Activated T-cell treated with anti-CD3 and anti-CD28 coated beads, Interleukin-2, amount 50 U/mL, for 24 hours (primary cell): ENCODE measurements at regions not wholly inside any gene's neighbourhood (a gene's known extent, or its start where the extent isn't known, plus 50 kb on each side); places are given as distances from the start of the nearest gene placed in this dataset.
A peak's percentile ranks its signal among the peaks of the same experiment; 100 is the strongest.
"Not testable (repeated sequence)": the region's sequence is repeated elsewhere in the genome, so short reads cannot be mapped to it uniquely, and the experiment has no call there.

Source experiments
- DNase-seq: peaks from one replicate; pipeline ENCODE4 v3.0.0-alpha.2; 2020
- H3K27ac Mint-ChIP-seq: 2 replicates; pipeline ENCODE4 v1.8.0; 2020; ENCODE audit warnings: mild to moderate bottlenecking, mixed read lengths
- H3K27me3 Mint-ChIP-seq: 2 replicates; pipeline ENCODE4 v1.8.0; 2020; ENCODE audit warnings: mixed read lengths
- H3K36me3 Mint-ChIP-seq: 2 replicates; pipeline ENCODE4 v1.8.0; 2020; ENCODE audit warnings: low read depth, mixed read lengths
- H3K4me1 Mint-ChIP-seq: 2 replicates; pipeline ENCODE4 v1.8.0; 2020; ENCODE audit warnings: low read depth, mixed read lengths
- H3K4me3 Mint-ChIP-seq: 2 replicates; pipeline ENCODE4 v1.8.0; 2020; ENCODE audit warnings: mild to moderate bottlenecking, moderate library complexity, mixed read lengths
- H3K9me3 Mint-ChIP-seq: 2 replicates; pipeline ENCODE4 v1.8.0; 2020; ENCODE audit warnings: mixed read lengths

- H3K9me3 Mint-ChIP-seq, H3K27ac Mint-ChIP-seq: not testable (repeated sequence)
Observed at GRCh38 chr19:34871911-34872310, 54.8 kb upstream of the ZNF30 start.

GRCh38 chr19:34867631-34868030, 59.1 kb upstream of the ZNF30 start:
- H3K27ac Mint-ChIP-seq: no peak overlapping the region
- DNase-seq: no peak
- no peak overlapping the region for H3K4me3 Mint-ChIP-seq
- no peaks in the 10 kb centered on the region for H3K27me3 Mint-ChIP-seq
- peaks cover 3% of the 10 kb centered on the region for H3K9me3 Mint-ChIP-seq
- H3K36me3 Mint-ChIP-seq: no peaks in the 10 kb centered on the region
- no peaks in the 10 kb centered on the region for H3K4me1 Mint-ChIP-seq

More at GRCh38 chr19:34871911-34872310, 54.8 kb upstream of the ZNF30 start:
- not testable (repeated sequence) for DNase-seq, H3K4me1 Mint-ChIP-seq, H3K4me3 Mint-ChIP-seq, H3K36me3 Mint-ChIP-seq, H3K27me3 Mint-ChIP-seq

GRCh38 chr19:34865225-34865624, 61.5 kb upstream of the ZNF30 start:
- not testable (repeated sequence) for H3K9me3 Mint-ChIP-seq

GRCh38 chr19:34859823-34860736, 66.6 kb upstream of the ZNF30 start:
- not testable (repeated sequence) for H3K36me3 Mint-ChIP-seq, H3K27me3 Mint-ChIP-seq, H3K9me3 Mint-ChIP-seq
- peak overlapping the region; percentile 81 for H3K27ac Mint-ChIP-seq
- peak; percentile 42 for DNase-seq
- H3K4me1 Mint-ChIP-seq: peaks cover 26% of the 10 kb centered on the region
- peak overlapping the region; percentile 82 for H3K4me3 Mint-ChIP-seq

More at GRCh38 chr19:34865225-34865624, 61.5 kb upstream of the ZNF30 start:
- not testable (repeated sequence) for H3K27ac Mint-ChIP-seq, H3K4me3 Mint-ChIP-seq, H3K4me1 Mint-ChIP-seq, H3K36me3 Mint-ChIP-seq, H3K27me3 Mint-ChIP-seq, DNase-seq

- not testable (repeated sequence) for H3K27me3 Mint-ChIP-seq, H3K9me3 Mint-ChIP-seq, H3K36me3 Mint-ChIP-seq, DNase-seq, H3K27ac Mint-ChIP-seq
- H3K4me1 Mint-ChIP-seq: peaks cover 26% of the 10 kb centered on the region
- H3K4me3 Mint-ChIP-seq: peak overlapping the region; percentile 82
Observed at GRCh38 chr19:34859325-34859724, 67.4 kb upstream of the ZNF30 start.

- Mint-ChIP-seq H3K4me1 (peaks cover 26% of the 10 kb centered on the region), H3K36me3 (peaks cover 3% of the 10 kb centered on the region), H3K9me3 (no peaks in the 10 kb centered on the region)
Observed at GRCh38 chr19:34856052-34856451, 70.7 kb upstream of the ZNF30 start.

GRCh38 chr19:34853369-34853768, 73.3 kb upstream of the ZNF30 start:
- no peak for DNase-seq
- Mint-ChIP-seq H3K36me3 (peaks cover 3% of the 10 kb centered on the region), H3K4me3 (no peak overlapping the region), H3K27me3 (no peaks in the 10 kb centered on the region), H3K9me3 (no peaks in the 10 kb centered on the region), H3K4me1 (peaks cover 11% of the 10 kb centered on the region), H3K27ac (no peak overlapping the region)

More at GRCh38 chr19:34856052-34856451, 70.7 kb upstream of the ZNF30 start:
- no peak overlapping the region for H3K4me3 Mint-ChIP-seq
- H3K27ac Mint-ChIP-seq: no peak overlapping the region
- no peaks in the 10 kb centered on the region for H3K27me3 Mint-ChIP-seq
- DNase-seq: no peak

- Mint-ChIP-seq H3K36me3 (peaks cover 3% of the 10 kb centered on the region), H3K9me3 (no peaks in the 10 kb centered on the region), H3K4me1 (peaks cover 5% of the 10 kb centered on the region), H3K27ac (no peak overlapping the region), H3K27me3 (no peaks in the 10 kb centered on the region), H3K4me3 (no peak overlapping the region)
- DNase-seq: no peak
Observed at GRCh38 chr19:34852669-34853068, 74.0 kb upstream of the ZNF30 start.

GRCh38 chr19:34851277-34851804, 75.4 kb upstream of the ZNF30 start:
- Mint-ChIP-seq H3K27ac (no peak overlapping the region), H3K4me3 (no peak overlapping the region), H3K27me3 (no peaks in the 10 kb centered on the region), H3K36me3 (no peaks in the 10 kb centered on the region), H3K4me1 (no peaks in the 10 kb centered on the region), H3K9me3 (no peaks in the 10 kb centered on the region)
- no peak for DNase-seq

GRCh38 chr19:34847393-34847792, 74.4 kb upstream of the ZNF599 start:
- no peaks in the 10 kb centered on the region for H3K9me3 Mint-ChIP-seq
- DNase-seq: no peak
- no peaks in the 10 kb centered on the region for H3K27me3 Mint-ChIP-seq
- H3K4me1 Mint-ChIP-seq: no peaks in the 10 kb centered on the region
- H3K4me3 Mint-ChIP-seq: no peak overlapping the region
- no peaks in the 10 kb centered on the region for H3K36me3 Mint-ChIP-seq
- no peak overlapping the region for H3K27ac Mint-ChIP-seq

GRCh38 chr19:34844277-34844676, 71.3 kb upstream of the ZNF599 start:
- no peaks in the 10 kb centered on the region for H3K36me3 Mint-ChIP-seq
- DNase-seq: no peak
- no peak overlapping the region for H3K27ac Mint-ChIP-seq
- H3K4me1 Mint-ChIP-seq: no peaks in the 10 kb centered on the region
- H3K4me3 Mint-ChIP-seq: no peak overlapping the region
- no peaks in the 10 kb centered on the region for H3K9me3 Mint-ChIP-seq
- H3K27me3 Mint-ChIP-seq: peaks cover 6% of the 10 kb centered on the region

- H3K27ac Mint-ChIP-seq: no peak overlapping the region
- no peak overlapping the region for H3K4me3 Mint-ChIP-seq
- DNase-seq: no peak
- H3K9me3 Mint-ChIP-seq: no peaks in the 10 kb centered on the region
- H3K27me3 Mint-ChIP-seq: peaks cover 29% of the 10 kb centered on the region
- H3K4me1 Mint-ChIP-seq: peaks cover 7% of the 10 kb centered on the region
- H3K36me3 Mint-ChIP-seq: no peaks in the 10 kb centered on the region
Observed at GRCh38 chr19:34841780-34842179, 68.8 kb upstream of the ZNF599 start.

- no peak overlapping the region for H3K27ac Mint-ChIP-seq
- peak overlapping the region; percentile 38 for H3K4me3 Mint-ChIP-seq
- H3K27me3 Mint-ChIP-seq: peaks cover 44% of the 10 kb centered on the region
- peaks cover 7% of the 10 kb centered on the region for H3K4me1 Mint-ChIP-seq
- no peaks in the 10 kb centered on the region for H3K9me3 Mint-ChIP-seq
- H3K36me3 Mint-ChIP-seq: no peaks in the 10 kb centered on the region
- DNase-seq: peak; percentile 58
Observed at GRCh38 chr19:34838753-34839431, 65.9 kb upstream of the ZNF599 start.

- Mint-ChIP-seq H3K9me3 (no peaks in the 10 kb centered on the region), H3K4me3 (peak overlapping the region; percentile 38), H3K27ac (no peak overlapping the region), H3K27me3 (peaks cover 44% of the 10 kb centered on the region), H3K4me1 (peaks cover 7% of the 10 kb centered on the region), H3K36me3 (no peaks in the 10 kb centered on the region)
- DNase-seq: no peak
Observed at GRCh38 chr19:34838248-34838647, 65.2 kb upstream of the ZNF599 start.

GRCh38 chr19:34837262-34837661, 64.2 kb upstream of the ZNF599 start:
- Mint-ChIP-seq H3K36me3 (no peaks in the 10 kb centered on the region), H3K27ac (no peak overlapping the region), H3K27me3 (peaks cover 44% of the 10 kb centered on the region), H3K4me3 (no peak overlapping the region), H3K4me1 (peaks cover 7% of the 10 kb centered on the region), H3K9me3 (no peaks in the 10 kb centered on the region)
- DNase-seq: no peak
